ENCODE measurements at regions not wholly inside any gene's neighbourhood (a gene's known extent, or its start where the extent isn't known, plus 50 kb on each side); places are given as distances from the start of the nearest gene placed in this dataset.

DNA sequence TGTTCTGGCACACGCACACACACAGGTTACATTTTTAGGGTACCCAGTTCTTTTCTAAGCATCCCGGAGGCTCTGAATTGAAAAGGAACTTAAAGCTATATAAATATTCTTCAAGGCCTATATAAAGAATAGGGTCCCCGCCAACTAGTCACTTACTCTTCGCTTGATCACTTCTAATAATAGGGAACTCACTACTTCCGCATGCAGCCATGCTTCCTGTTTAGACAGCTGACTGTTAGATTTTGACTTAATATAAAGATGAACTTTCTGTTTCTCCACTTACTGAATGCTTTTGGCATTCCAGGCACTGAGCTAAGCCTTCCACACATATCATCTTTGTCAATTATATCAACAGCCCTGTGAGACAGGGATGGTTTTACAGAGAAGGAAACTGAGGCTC is 259.6 kb downstream of the TSHZ3 start:
- DNase-seq = peak; percentile 43 to 82 (median 60)

DNA sequence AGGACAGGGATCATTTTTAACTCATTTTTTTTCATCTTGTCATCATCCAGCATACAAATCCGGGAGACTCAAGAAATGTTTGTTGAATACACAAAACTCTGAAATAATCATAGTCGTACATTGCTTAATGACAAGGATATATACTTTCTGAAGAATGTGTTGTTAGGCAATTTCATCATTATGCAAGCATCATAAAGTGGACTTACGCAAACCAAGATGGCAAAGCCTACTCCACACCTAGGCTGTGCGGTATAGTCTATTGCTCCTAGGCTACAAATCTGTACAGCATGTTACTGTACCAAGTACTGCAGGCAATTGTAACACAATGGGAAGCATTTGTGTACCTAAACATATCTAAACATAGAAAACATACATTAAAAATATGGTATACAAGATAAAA is 264.1 kb downstream of the TSHZ3 start:
- no peak for DNase-seq

DNA sequence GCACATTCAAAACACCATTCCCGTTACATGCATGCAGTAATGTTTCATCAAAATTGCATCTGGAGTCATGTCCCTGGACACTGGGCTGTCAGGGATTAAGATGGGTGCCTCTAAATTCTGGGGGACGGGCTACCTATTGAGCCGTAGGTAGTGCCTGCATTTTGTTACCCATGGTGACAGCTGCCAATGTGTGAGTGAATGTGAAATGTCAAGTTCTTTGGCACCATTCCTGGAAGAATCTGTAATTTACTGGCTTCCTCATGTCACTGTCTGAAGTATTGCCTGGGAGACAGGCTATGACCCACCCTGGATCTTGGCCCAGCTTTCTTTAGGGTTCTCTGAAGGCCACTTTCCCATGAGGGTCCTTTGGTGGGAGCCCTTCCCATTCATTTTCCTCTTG is 266.1 kb downstream of the TSHZ3 start:
- DNase-seq = no peak

DNA sequence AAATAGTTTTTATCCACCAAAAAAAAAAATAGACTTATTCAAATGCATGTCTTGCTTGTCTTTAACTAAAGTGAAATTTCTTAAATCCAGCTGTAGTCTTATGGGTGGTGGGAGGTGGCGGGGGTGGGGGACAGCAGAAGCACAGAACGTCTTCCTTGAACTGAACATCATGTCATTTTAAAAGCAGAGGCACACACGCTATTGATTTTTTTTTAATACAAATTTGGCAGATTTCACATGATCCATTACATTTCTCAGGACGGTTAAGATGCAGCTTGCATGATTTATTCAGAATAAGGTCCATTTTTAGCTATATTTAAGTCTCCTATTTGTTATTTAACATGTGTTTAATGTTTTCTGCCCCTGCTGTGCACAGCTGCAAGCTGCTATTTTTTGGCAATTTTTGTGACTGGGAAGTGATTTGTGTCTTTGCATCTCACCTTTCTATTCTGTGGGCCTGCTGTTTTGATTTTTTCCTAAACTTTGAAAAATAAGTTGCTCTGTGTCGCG is 274.0 kb downstream of the TSHZ3 start:
- DNase-seq = no peak

DNA sequence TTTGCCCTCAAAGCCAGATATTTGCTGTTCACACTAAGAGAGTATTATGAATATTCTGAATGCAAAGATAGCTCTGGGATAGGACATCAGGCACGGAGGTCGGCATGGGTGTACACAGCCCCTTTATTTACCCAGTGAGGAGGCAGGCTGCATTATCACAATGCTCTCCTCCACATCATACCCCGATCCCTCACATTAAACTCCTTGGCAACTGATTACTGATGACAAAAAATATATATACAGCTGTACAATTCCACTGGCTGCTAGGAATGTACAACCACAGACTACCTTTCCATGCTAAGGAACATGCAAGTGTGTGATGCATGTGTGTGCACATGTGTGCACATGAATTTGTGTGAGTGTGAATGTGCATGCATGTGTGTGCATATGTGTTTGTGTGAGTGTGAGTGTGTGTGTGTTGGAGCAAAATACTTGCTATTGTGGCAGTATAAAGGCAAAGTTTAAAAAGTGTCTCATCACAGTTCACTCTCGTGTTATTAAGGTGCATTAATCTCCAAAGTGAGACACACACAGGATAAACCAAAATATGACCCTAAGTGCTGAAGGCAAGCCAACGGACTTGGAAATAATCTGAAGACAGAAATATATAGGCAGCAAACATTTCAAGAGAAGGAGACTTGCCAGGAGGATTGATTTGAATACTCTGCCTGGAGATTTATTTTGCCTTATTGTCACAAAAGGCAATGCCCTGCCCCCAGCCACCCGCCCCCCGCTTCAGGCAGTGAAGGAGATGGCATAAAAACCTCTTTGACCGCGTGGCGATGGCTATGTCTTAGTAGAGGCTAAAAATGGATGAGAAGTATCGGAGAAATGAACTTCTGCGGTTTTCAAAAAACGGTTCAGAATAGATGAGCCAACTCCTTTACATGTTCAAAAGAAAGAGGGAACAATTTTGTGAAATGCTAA is 274.8 kb downstream of the TSHZ3 start:
- DNase-seq = no peak

DNA sequence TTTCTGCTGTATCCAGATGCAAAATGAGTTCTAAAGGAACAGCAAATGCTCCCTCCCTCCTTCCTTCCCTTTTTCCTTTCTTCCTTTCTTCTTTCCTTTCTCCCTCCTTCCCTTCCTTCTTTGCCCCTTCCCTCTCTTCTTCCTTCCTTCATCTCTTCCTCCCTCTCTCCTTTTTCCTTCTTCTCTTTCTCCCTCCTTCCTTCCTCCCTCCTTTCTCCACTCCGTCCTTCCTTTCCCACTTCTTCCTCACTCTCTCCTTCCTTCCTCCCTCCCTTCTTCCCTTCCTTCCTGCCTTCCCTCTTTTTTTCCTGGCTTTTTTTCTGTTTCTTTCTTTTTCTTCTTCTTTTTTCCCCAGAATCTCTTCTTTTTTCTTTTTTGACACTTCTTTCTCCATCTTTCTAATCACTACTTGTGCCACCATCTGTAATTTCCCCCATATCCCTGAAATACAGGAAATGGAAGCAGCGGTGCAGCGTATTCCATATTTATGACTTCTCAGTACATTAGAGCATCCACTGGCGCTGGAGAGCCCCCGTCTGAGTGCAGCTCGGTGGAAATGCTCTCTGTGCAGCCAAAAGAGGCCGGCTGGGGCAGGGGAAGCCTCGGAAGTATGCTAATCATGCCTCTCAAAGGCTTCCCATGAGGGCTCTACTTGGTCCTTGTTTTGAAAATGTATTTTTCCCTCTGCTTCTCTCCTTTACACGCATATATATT is 275.6 kb downstream of the TSHZ3 start:
- DNase-seq = no peak

DNA sequence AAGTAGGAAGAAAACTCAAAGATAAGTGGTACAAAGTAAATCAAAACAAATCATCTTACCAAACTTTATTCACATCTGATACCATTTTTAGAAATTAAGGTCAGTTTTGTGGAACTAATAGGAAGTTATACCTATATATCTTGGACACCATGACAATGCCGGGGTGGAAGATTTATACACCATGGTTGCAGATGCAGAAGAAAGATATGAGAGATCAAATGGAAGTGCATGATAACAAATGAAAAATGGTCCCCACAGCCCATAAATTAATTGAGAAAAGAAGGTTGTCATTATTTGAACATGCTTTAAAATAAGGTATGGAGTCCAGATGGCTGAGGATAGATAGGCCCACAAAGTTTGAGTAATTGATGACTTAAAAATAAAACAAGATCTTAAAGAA is 276.8 kb downstream of the TSHZ3 start:
- no peak for DNase-seq

DNA sequence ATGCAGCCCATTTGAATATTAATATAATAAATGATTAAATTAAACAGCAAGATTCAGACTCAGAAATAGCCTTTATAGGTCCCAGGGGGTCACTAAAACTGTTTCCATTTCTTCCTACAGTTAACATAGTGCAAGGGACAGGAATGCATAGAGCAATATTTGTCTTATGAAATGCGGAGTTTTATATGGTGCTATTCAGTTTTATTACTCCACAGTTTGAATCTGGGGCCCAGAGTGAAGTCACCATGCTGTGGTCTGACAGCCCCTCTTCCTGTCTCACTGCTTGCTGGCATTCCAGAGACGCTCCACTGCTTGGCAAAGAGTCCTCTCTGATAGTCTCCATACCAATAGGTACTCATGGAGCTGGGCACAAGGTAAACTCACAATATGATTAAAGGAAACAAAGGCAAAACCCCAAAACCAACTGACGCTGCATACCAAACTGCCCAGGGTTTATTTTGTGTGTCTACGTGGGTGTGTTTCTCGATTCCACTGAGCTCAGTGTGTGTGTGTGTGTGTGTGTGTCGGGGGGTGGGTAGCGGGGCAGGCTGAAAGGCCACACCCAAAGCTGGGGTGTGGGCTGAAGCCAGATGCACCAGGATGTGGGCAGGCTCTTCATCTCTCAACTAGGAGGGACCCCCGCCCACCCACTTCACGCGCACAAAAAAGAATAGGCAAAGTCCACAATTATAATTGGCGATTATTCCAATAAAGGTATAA is 277.9 kb downstream of the TSHZ3 start:
- DNase-seq = no peak

DNA sequence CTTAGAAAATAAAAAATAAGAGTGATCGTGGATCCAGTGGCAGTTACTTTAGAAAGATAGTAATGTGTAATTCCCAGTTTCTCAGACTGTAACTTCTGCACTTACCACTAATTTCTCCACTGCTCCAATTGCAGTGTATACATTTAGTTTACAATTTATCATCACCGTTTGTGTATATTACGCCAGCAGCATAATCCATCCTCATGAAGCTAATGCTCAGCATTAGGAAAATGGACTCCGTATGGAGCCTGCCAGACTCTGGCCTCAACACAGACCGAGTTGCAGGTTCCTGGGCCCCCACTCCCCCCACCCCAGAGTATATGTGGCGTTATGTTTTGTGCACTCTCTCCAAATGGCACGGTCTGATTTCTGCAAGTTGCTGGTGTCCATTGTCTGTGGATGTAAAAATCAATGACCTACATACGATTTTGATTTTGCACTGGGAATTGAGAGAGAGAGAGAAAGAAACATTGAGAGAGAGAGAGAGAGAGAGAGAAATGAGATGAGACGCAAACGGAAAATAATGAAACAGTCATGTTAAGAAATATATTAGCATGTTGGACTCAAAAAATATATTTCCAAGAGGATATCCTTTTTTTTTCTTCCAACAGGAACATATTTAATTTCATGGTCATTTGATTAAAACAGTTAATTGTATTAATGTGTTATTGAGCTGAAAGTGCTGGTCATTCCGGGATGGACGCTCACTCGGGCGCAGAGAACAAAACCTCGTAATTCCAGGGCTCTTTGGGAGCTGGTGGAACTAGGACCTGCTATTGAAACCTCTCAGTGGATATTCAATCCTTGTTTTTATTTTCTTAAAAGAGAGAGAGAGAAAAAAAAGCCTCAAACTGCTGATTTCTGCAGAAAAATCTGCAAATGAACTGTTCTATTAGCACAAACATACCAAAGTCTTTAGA is 278.8 kb downstream of the TSHZ3 start:
- DNase-seq = no peak

DNA sequence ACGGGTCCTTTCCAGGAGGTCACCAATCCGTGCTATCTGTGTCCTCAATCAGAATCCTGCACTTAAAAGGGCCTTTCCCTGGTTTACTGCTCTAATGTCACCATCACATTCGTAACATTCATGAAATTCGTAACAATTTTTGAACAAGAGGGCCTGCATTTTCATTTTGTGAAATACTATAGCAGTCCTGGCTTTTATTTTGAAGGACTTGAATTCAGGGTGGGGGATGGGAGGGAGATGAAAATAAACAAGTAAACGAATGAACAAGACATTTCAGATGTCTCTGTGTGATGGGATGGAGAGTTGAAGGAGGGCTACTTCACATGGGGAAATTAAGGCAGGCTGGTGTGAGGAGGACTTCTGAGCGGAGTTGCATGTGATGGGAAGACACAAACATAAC is 281.0 kb downstream of the TSHZ3 start:
- no peak for DNase-seq

DNA sequence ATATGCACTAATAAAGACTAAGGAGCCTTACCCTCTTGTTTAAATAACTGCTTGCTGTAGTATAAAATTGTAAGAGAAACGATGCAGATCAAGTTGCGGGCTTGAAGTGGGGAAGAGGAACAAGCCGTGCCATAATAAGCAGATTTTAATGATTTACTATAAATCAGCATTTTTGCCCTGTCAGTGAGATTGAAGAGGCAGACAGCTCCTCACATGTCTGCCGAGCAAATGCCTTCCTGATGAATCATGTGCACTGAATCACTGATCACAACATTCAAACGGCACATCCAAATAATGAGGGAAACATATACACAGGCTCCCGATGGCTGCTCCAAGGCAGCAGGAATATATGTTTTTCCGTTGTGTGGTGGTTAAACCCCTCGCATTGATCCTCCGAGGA is 282.9 kb downstream of the TSHZ3 start:
- peak; percentile 36 to 64 (median 48) for DNase-seq

DNA sequence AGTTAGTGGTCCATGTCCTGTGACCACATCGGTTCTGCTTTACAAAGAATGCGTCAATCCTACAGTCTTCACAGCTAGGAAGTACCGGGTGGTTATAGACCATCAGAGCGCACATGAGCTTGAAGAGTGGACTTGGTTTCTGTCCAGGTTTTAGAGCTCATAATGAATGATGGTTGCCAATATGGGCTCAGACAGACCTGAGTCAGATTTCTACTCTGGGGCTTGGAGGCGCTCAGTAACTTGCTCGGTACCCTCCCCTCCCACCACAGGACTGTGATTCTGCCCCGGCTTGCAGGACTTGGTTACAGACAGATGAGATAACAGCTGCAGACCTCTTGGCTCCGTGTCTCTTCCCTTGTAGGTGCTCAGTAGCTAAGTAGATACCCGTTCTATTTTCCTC is 284.7 kb downstream of the TSHZ3 start:
- DNase-seq = no peak

DNA sequence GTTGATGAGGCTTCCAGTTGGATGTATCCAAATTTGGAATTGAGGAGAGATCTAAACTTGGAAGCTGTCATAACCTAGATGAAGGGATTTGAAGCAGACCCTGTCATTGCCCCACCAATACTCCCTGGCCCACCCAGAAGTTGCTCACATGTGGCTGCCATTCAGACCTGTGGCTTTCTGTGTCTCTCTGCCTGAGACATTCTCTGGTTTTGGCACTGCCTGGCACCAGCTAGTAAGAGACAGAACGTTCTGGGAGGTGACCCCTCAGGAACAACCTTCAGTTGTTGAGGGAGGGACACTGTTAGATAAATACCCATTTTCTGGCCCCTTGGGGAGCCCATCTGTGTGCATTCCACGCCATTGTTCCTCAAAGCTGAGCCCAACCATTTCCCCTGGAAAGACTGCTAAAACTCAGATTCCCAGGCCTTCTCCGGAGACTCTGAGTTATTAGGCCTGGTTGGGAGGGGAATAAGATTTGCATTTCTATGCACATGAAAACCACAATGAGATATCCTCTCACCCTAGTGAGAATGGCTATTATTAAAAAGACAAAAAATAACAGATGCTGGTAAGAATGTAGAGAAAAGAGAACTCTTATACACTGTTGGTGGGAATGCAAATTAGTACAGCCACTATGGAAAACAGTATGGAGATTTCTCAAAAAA is 290.4 kb downstream of the TSHZ3 start:
- DNase-seq = no peak

DNA sequence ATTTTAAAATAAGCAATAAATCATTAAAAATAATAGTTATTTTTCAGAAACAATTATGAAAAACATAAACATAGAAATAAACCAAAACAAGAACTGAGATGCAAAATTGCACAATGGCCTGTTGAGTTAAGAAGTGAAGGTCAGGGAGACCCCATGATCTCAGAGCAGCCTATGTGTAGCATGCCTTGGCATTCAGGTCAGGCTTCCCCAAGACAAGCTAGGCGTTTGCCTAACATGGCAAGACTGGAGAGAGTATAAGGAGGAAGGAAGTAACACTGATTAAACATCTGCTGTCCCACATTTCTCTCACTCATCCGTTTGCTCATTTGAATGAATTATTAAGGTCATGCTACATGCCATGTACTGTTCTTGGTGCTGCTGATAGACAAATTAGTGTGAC is 291.8 kb downstream of the TSHZ3 start:
- DNase-seq = peak; percentile 18 to 65 (median 48)

DNA sequence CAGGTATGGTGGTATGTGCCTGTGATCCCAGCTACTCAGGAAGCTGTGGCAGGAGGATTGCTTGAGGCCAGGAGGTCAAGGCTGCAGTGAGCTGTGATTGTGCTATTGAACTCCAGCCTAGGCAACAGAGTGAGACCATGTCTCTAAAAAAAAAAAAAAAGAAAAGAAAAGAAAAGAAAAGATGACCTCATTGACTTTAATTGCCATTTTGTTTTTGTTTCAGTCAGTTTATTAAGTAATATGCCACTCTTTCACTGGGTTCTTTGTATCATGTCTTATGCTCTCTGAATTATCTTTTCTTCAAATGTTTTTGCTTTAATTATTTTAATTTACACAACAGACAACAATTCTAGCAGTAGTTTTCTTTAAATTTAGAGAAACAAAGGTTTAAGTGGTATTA is 293.8 kb downstream of the TSHZ3 start:
- no peak for DNase-seq

DNA sequence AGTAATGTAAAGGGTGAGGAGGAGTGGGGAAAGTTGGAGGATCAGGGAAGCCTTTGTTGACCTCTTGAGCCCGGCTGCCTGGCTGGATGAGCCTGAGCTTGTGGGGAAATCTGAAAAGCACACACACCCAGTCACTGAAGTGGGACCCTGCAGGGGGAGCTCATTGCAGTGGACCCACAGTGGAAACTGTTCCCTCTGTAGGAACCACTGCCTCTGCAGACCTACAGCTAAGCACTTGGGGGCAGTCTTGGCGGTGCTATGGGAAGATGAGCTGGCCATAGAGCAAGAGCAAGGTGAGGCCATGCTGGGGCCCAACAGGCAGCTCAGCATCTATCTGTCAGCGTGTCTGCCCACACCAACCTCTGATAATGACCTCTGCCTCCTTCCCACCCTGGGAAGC is 294.8 kb downstream of the TSHZ3 start:
- peak; percentile 60 to 77 (median 73) for DNase-seq

DNA sequence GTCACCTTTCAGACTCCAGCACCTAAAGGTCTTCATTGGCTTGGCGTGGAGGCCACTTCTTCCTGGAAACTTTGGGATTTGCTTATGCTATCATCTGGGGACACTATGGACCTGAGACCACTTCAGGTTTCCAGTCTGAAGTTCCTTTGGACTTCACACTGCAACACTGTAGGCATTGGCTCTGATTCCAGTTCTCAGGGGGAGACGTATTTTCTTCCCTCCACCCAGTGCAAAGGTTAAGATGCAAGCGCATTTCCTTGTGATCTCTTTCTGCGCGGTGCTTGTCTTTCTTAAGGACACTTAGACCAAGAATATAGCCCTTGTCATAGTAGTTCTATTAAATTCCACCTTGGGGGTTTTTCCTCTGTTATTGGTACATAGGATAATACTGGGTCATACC is 299.8 kb downstream of the TSHZ3 start:
- no peak for DNase-seq

DNA sequence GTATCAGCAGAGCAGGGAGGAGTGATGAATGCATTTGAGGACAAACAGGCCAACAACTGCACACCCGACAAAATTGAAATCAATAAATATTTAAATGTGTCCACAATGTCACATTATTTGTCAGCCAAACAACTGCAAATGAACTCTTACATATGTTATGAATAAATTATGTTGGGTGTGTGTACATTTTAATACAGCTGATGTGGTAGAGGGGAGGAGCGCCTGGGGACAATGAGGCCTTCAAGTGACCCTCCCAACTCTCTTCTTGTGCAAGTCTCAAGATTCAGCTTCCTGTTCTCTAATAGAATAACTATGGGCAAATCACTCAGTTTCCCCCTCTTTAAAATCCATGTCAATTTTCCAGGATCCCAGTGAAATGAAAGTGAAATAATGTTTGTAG is 303.2 kb downstream of the TSHZ3 start:
- DNase-seq = no peak

DNA sequence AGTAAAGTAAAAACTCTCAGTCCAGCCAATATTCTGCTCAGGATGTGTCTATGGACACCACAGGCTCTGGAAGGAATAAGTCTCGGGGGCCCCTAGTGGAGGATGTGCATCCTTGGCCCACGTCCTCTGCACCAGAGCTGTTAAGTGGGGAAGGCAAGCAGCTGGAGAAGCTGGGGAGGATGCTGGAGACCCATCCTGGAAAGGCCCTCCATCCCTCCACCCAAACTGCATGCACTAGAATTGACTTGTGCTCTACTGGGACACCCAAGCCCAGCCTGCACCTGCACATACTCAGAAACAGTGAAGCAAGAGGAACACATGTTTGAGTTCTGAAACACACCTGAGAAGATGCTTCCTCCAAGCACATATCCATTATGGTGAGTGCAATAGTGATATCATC is 307.8 kb downstream of the TSHZ3 start:
- DNase-seq = no peak

DNA sequence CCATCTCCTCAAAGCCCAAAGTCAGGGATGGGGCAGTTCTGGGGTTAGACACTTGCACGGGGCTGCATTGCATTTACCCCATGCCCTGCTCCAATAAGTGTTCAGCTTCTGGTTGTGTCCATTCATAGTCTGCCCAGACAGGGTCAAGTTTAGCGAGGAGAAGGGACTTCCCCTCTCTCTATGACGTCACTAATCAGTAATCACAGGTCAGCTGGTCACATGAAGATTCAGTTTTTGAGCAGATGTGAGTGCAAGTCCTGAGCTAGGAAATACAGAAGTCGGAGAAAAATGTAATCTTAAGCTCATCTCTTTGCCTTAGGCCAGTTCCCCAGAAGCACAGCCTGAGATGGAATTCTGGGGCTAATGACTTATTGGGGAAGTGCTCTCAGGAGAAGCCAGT is 310.1 kb downstream of the TSHZ3 start:
- DNase-seq = no peak

DNA sequence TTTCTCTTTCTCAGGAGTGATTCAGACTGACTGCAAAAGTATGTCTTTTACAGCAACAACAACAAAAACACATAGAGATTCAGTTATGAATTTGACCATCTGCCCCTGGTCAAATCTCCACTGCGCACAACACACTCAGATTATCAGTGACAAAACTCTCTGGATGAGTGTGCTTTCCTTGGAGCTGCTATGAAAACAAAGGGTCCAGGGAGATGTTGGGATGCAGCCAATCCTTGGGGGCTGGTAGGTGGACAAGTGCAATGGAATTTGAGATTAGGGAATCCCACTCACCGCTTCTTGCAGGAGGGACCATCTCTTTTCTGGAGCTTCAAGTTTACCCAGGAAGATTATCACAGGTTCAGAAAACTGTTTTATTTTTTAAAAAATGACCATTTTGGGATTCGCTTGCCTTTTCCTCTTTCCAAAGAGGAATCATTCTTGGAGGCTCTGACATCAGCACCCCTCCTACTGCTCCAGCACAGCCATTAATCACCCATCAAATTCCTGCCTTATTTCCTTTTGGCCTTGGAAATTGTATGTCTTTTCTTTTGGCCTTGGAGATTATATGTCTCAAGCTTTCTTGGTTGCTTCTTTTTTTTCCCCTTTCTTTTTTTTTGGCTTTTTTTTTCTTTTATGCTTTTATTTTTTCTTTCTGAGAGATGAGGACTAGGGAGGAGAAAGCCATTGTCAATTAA is 311.8 kb downstream of the TSHZ3 start:
- DNase-seq = no peak
